ENCODE measurements at regions not wholly inside any gene's neighbourhood (a gene's known extent, or its start where the extent isn't known, plus 50 kb on each side); places are given as distances from the start of the nearest gene placed in this dataset.

- no peaks in the 10 kb centered on the region for H3K9me3 ChIP-seq (replicated peaks in 1 of 3)
- intact Hi-C loops (cut with DNase I): no loop called here
- peaks cover 5% of the 10 kb centered on the region for H3K27me3 ChIP-seq
- no peak overlapping the region for H3K27ac ChIP-seq
- H3K4me3 ChIP-seq: no peak overlapping the region
- no peaks in the 10 kb centered on the region for H3K36me3 ChIP-seq (replicated peaks in 1 of 2)
- WGBS, 4 donors: 36 to 76% (median 54%) methylated on average over 1 of the region's 1 CpG
- no peak for DNase-seq
- H3K4me1 ChIP-seq (replicated peaks in 1 of 2): no peaks in the 10 kb centered on the region
- TF ChIP-seq CTCF (IDR thresholded peaks at IDR 0.05) (no peak), POLR2A (IDR thresholded peaks at IDR 0.05) (no peak)
These were observed 1336.5 kb downstream of the PCDH19 start for GRCh38 chrX:99073551-99073950.

GRCh38 chrX:99051639-99052038, 1358.4 kb downstream of the PCDH19 start:
- Histone ChIP-seq H3K27ac (no peak overlapping the region), H3K4me1 (replicated peaks in 1 of 2) (no peaks in the 10 kb centered on the region), H3K9me3 (replicated peaks in 1 of 3) (no peaks in the 10 kb centered on the region), H3K36me3 (replicated peaks in 1 of 2) (no peaks in the 10 kb centered on the region), H3K4me3 (no peak overlapping the region), H3K27me3 (no peaks in the 10 kb centered on the region)
- no peak for TF ChIP-seq POLR2A (IDR thresholded peaks at IDR 0.05)
- TF ChIP-seq CTCF (IDR thresholded peaks at IDR 0.05): no peak
- intact Hi-C loops (cut with DNase I): no loop called here
- DNase-seq: no peak

- WGBS, 4 donors: 64 to 91% (median 76%) methylated on average over 1 of the region's 1 CpG
- Histone ChIP-seq H3K4me1 (replicated peaks in 1 of 2) (no peaks in the 10 kb centered on the region), H3K4me3 (no peak overlapping the region), H3K27me3 (peaks cover 7% of the 10 kb centered on the region), H3K9me3 (replicated peaks in 1 of 3) (no peaks in the 10 kb centered on the region), H3K27ac (no peak overlapping the region), H3K36me3 (replicated peaks in 1 of 2) (no peaks in the 10 kb centered on the region)
- intact Hi-C loops (cut with DNase I): no loop called here
- no peak for DNase-seq
- no peak for TF ChIP-seq CTCF (IDR thresholded peaks at IDR 0.05)
- no peak for TF ChIP-seq POLR2A (IDR thresholded peaks at IDR 0.05)
These were observed 1376.7 kb downstream of the PCDH19 start for GRCh38 chrX:99033226-99033901.

- no peak for TF ChIP-seq CTCF (IDR thresholded peaks at IDR 0.05)
- no peak for TF ChIP-seq POLR2A (IDR thresholded peaks at IDR 0.05)
- no peaks in the 10 kb centered on the region for H3K9me3 ChIP-seq (replicated peaks in 1 of 3)
- no peaks in the 10 kb centered on the region for H3K27me3 ChIP-seq
- H3K4me3 ChIP-seq: no peak overlapping the region
- H3K4me1 ChIP-seq (replicated peaks in 1 of 2): no peaks in the 10 kb centered on the region
- DNase-seq: no peak
- H3K36me3 ChIP-seq (replicated peaks in 1 of 2): no peaks in the 10 kb centered on the region
- intact Hi-C loops (cut with DNase I): no loop called here
- no peak overlapping the region for H3K27ac ChIP-seq
These were observed 1399.1 kb downstream of the PCDH19 start for GRCh38 chrX:99010957-99011356.

Data from adrenal gland (tissue), 9 donors.